DND-41 (cell line): ENCODE measurements at regions not wholly inside any gene's neighbourhood (a gene's known extent, or its start where the extent isn't known, plus 50 kb on each side); places are given as distances from the start of the nearest gene placed in this dataset.

Experiments
- ATAC-seq: fragments of 200-7000 bp; cut with Tn5 transposase; 3 replicates; pipeline ENCODE4 v1.9.1; 2021; ENCODE audit warnings: low read depth; ENCODE audit not compliant: insufficient read depth
- DNase-seq: peaks from one replicate; pipeline ENCODE4 v3.0.0-alpha.2; 2020
- H2AFZ ChIP-seq: 2 replicates; pipeline ENCODE4 v1.6.0; 2012; ENCODE audit warnings: low read depth, low read length
- H3K27ac ChIP-seq: 2 replicates; pipeline ENCODE4 v1.5.1; 2012; ENCODE audit warnings: low read length, inconsistent platforms
- H3K27me3 ChIP-seq: fragments of 200-600 bp; sonication (generic); 2 replicates; pipeline ENCODE4 v1.6.0; 2012; ENCODE audit warnings: low read length, mild to moderate bottlenecking, inconsistent platforms; ENCODE audit not compliant: insufficient read depth, poor library complexity
- H3K36me3 ChIP-seq: 2 replicates; pipeline ENCODE4 v1.5.1; 2012; ENCODE audit warnings: low read length, inconsistent platforms; ENCODE audit not compliant: insufficient read depth
- H3K4me1 ChIP-seq: 2 replicates; pipeline ENCODE4 v1.5.1; 2012; ENCODE audit warnings: mild to moderate bottlenecking, low read length; ENCODE audit not compliant: insufficient read depth
- H3K4me2 ChIP-seq: 2 replicates; pipeline ENCODE4 v1.6.0; 2012; ENCODE audit warnings: mild to moderate bottlenecking, moderate library complexity, low read length, inconsistent platforms; ENCODE audit not compliant: insufficient read depth
- H3K4me3 ChIP-seq, 2 experiments: fragments of 200-600 bp in 1 of 2; shearing (Covaris generic) in 1 of 2; 2 replicates each; pipeline ENCODE4 v1.5.1; 2012 to 2016; ENCODE audit warnings: inconsistent platforms in 2 of 2, low read length in 2 of 2, mild to moderate bottlenecking in 2 of 2, low read depth in 1 of 2, moderate library complexity in 1 of 2
- H3K79me2 ChIP-seq: 2 replicates; pipeline ENCODE4 v1.6.0; 2012; ENCODE audit warnings: low read length, inconsistent platforms; ENCODE audit not compliant: insufficient read depth
- H3K9ac ChIP-seq: 2 replicates; pipeline ENCODE4 v1.6.0; 2012; ENCODE audit warnings: low read depth, mild to moderate bottlenecking, inconsistent platforms, low read length, moderate library complexity
- H3K9me3 ChIP-seq: 2 replicates; pipeline ENCODE4 v1.5.1; 2012; ENCODE audit warnings: low read length, moderate library complexity, mild to moderate bottlenecking, inconsistent platforms; ENCODE audit not compliant: insufficient read depth, severe bottlenecking
- H4K20me1 ChIP-seq: 2 replicates; pipeline ENCODE4 v1.6.0; 2012; ENCODE audit warnings: low read length; ENCODE audit not compliant: insufficient read depth
- CTCF ChIP-seq: IDR thresholded peaks from 2 replicates; pipeline ENCODE4 v1.5.1; 2012; ENCODE audit warnings: borderline replicate concordance, low read length, moderate library complexity, mild to moderate bottlenecking; ENCODE audit not compliant: poor library complexity, severe bottlenecking; ENCODE audit errors: extremely low read depth
- EZH2 ChIP-seq: IDR thresholded peaks from 3 replicates; pipeline ENCODE4 v1.6.1; 2012; ENCODE audit warnings: borderline replicate concordance, low read depth, mild to moderate bottlenecking, moderate library complexity, low read length, inconsistent platforms; ENCODE audit not compliant: severe bottlenecking

DNA sequence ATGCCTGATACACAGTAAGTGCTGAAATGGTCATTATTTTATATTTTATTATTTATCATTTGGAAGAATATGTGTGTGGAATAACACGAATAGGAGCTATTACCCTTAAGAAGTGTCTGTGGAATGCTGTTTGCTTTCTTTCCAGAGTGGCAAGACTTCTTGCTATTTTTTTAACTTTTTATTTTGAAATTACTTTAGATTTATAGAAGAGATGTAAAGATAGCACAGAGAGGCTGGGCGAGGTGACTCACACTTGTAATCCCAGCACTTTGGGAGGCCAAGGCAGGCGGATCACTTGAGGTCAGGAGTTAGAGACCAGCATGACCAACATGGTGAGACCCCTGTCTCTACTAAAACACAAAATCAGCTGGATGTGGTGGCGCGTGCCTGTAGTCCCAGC, 58.9 kb upstream of the PAX6 start:
- Histone ChIP-seq H3K9me3 (no peaks in the 10 kb centered on the region), H3K4me3 (no peak overlapping the region), H3K27me3 (peaks cover 9% of the 10 kb centered on the region), H2AFZ (no peak overlapping the region), H3K79me2 (no peaks in the 10 kb centered on the region), H3K27ac (no peak overlapping the region), H3K9ac (no peak overlapping the region), H4K20me1 (no peaks in the 10 kb centered on the region), H3K4me2 (no peak overlapping the region), H3K4me1 (no peaks in the 10 kb centered on the region), H3K36me3 (no peaks in the 10 kb centered on the region)
- ATAC-seq (no peak), DNase-seq (no peak)
- TF ChIP-seq EZH2 (no peak), CTCF (no peak)

DNA sequence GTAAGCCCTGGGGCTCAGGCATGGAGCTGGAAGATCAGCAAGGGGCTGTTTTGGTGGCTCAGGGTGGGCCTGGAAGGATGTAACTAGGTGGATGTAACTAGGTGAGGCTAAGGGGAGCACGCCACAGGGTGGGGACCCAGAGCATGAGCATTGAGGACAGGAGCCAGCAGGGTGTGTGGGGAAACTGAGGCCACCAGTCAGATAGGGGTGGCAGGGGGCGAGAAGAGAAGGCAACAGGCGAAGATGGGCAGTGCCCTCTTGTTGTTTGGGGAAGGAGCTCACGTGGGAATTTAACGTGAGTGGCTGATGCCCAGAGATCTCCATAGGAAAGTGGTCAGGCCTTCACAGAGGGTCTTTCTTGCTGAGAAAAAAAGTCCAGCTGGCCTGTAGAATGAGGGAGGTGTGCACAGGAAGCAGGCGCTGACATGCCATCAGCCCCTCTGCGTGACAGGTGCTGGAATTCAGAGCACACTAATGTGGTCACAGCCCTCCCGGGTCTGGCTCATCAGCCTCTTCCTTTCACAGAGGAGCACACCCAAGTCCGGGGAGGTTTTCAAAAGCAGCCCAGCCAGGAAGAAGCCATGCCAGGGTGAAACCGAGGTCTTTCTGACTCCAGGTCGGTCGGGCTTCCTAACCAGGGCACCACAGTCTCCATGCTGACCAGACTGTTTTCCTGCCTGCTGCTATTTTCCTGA, 54.6 kb upstream of the PAX6 start:
- no peak for TF ChIP-seq CTCF
- TF ChIP-seq EZH2, result no peak
- Histone ChIP-seq H3K27ac (no peak overlapping the region), H3K36me3 (no peaks in the 10 kb centered on the region), H3K4me1 (no peaks in the 10 kb centered on the region), H3K9ac (no peak overlapping the region), H3K27me3 (peaks cover 9% of the 10 kb centered on the region), H4K20me1 (no peaks in the 10 kb centered on the region), H3K79me2 (no peaks in the 10 kb centered on the region), H3K9me3 (no peaks in the 10 kb centered on the region), H3K4me2 (no peak overlapping the region), H2AFZ (no peak overlapping the region), H3K4me3 (no peak overlapping the region)
- DNase-seq, result peak; percentile 46
- ATAC-seq, result peak; percentile 92

- H3K4me2 ChIP-seq, result no peak overlapping the region
- no peaks in the 10 kb centered on the region for H3K79me2 ChIP-seq
- no peak for ATAC-seq
- no peaks in the 10 kb centered on the region for H3K4me1 ChIP-seq
- no peak overlapping the region for H3K4me3 ChIP-seq
- H3K27ac ChIP-seq, result no peak overlapping the region
- no peaks in the 10 kb centered on the region for H3K36me3 ChIP-seq
- H3K9ac ChIP-seq, result no peak overlapping the region
- no peak for DNase-seq
- TF ChIP-seq EZH2, result no peak
- TF ChIP-seq CTCF, result no peak
- no peak overlapping the region for H2AFZ ChIP-seq
- H3K27me3 ChIP-seq, result peaks cover 9% of the 10 kb centered on the region
- no peaks in the 10 kb centered on the region for H3K9me3 ChIP-seq
- H4K20me1 ChIP-seq, result no peaks in the 10 kb centered on the region
These were observed 52.2 kb upstream of the PAX6 start for GRCh38 chr11:31863170-31863832.
